ENCODE measurements at regions not wholly inside any gene's neighbourhood (a gene's known extent, or its start where the extent isn't known, plus 50 kb on each side); places are given as distances from the start of the nearest gene placed in this dataset.

- TF ChIP-seq, protein P1, sequence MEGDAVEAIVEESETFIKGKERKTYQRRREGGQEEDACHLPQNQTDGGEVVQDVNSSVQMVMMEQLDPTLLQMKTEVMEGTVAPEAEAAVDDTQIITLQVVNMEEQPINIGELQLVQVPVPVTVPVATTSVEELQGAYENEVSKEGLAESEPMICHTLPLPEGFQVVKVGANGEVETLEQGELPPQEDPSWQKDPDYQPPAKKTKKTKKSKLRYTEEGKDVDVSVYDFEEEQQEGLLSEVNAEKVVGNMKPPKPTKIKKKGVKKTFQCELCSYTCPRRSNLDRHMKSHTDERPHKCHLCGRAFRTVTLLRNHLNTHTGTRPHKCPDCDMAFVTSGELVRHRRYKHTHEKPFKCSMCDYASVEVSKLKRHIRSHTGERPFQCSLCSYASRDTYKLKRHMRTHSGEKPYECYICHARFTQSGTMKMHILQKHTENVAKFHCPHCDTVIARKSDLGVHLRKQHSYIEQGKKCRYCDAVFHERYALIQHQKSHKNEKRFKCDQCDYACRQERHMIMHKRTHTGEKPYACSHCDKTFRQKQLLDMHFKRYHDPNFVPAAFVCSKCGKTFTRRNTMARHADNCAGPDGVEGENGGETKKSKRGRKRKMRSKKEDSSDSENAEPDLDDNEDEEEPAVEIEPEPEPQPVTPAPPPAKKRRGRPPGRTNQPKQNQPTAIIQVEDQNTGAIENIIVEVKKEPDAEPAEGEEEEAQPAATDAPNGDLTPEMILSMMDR (IDR thresholded peaks at IDR 0.05): no peak
- TF ChIP-seq, protein P2, sequence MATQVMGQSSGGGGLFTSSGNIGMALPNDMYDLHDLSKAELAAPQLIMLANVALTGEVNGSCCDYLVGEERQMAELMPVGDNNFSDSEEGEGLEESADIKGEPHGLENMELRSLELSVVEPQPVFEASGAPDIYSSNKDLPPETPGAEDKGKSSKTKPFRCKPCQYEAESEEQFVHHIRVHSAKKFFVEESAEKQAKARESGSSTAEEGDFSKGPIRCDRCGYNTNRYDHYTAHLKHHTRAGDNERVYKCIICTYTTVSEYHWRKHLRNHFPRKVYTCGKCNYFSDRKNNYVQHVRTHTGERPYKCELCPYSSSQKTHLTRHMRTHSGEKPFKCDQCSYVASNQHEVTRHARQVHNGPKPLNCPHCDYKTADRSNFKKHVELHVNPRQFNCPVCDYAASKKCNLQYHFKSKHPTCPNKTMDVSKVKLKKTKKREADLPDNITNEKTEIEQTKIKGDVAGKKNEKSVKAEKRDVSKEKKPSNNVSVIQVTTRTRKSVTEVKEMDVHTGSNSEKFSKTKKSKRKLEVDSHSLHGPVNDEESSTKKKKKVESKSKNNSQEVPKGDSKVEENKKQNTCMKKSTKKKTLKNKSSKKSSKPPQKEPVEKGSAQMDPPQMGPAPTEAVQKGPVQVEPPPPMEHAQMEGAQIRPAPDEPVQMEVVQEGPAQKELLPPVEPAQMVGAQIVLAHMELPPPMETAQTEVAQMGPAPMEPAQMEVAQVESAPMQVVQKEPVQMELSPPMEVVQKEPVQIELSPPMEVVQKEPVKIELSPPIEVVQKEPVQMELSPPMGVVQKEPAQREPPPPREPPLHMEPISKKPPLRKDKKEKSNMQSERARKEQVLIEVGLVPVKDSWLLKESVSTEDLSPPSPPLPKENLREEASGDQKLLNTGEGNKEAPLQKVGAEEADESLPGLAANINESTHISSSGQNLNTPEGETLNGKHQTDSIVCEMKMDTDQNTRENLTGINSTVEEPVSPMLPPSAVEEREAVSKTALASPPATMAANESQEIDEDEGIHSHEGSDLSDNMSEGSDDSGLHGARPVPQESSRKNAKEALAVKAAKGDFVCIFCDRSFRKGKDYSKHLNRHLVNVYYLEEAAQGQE (IDR thresholded peaks at IDR 0.05): no peak
- TF ChIP-seq CHD2 (IDR thresholded peaks at IDR 0.05; ENCODE audit: low read length, partially characterized antibody): no peak
- TF ChIP-seq, protein P3, sequence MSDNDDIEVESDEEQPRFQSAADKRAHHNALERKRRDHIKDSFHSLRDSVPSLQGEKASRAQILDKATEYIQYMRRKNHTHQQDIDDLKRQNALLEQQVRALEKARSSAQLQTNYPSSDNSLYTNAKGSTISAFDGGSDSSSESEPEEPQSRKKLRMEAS (IDR thresholded peaks at IDR 0.05): no peak
- TF ChIP-seq POLR2A (IDR thresholded peaks at IDR 0.05; ENCODE audit: low read length): no peak
Observed at GRCh38 chr3:105157067-105157765, 209.5 kb upstream of the ALCAM start.

Measured in A549 (cell line).